K562 (cell line): ENCODE measurements at regions not wholly inside any gene's neighbourhood (a gene's known extent, or its start where the extent isn't known, plus 50 kb on each side); places are given as distances from the start of the nearest gene placed in this dataset.

ENCODE experiments used
- ELF2 ChIP-seq: fragments of 250-450 bp; sonication (Bioruptor Pico); IDR thresholded peaks from 2 replicates; pipeline ENCODE4 v1.5.0; 2021; ENCODE audit warnings: mild to moderate bottlenecking
- ETV1 ChIP-seq: fragments of 450-650 bp; conservative IDR thresholded peaks from 2 replicates; pipeline ENCODE4 v1.6.1; 2016; ENCODE audit warnings: missing genetic modification characterization, control low read depth, low read depth, missing compliant biosample characterization
- KDM5B ChIP-seq: fragments of 200-600 bp; sonication (generic); IDR thresholded peaks from 2 replicates; pipeline ENCODE4 v1.6.1; 2012; ENCODE audit warnings: low read depth, mild to moderate bottlenecking, moderate library complexity, low read length, control low read depth, inconsistent platforms; ENCODE audit not compliant: insufficient replicate concordance
- POLR2G ChIP-seq: fragments of 200-400 bp; formaldehyde crosslinking; IDR thresholded peaks from 2 replicates; pipeline ENCODE4 v1.6.1; 2017; ENCODE audit warnings: low read depth, mild to moderate bottlenecking, antibody characterized with exemption, low read length, moderate library complexity
- SNRNP70 ChIP-seq: fragments of 200-400 bp; formaldehyde crosslinking; optimal IDR thresholded peaks from 2 replicates; pipeline ENCODE3; 2017; ENCODE audit warnings: low read depth, low read length
- SUPT5H ChIP-seq: fragments of 450-650 bp; IDR thresholded peaks from 2 replicates; pipeline ENCODE4 v1.6.1; 2016
- TRIM28 ChIP-seq: fragments of 450-650 bp; IDR thresholded peaks from 2 replicates; pipeline ENCODE4 v1.6.1; 2017
- ZNF140 ChIP-seq: fragments of 250-450 bp; sonication (Bioruptor Pico); IDR thresholded peaks from 2 replicates; pipeline ENCODE4 v1.8.0; 2021; ENCODE audit warnings: moderate library complexity, mild to moderate bottlenecking, inconsistent platforms
- ZNF23 ChIP-seq: fragments of 250-450 bp; sonication (Bioruptor Pico); IDR thresholded peaks from 2 replicates; pipeline ENCODE4 v1.4.0; 2020; ENCODE audit warnings: mild to moderate bottlenecking
- ZNF263 ChIP-seq: sonication (generic); formaldehyde crosslinking; IDR thresholded peaks from 2 replicates; pipeline ENCODE4 v1.8.0; 2022; ENCODE audit warnings: mild to moderate bottlenecking, missing genetic modification reagents, borderline replicate concordance
- TF ChIP-seq, protein P1 (sequence below), 2 experiments: fragments of 450-650 bp; IDR thresholded peaks; 2 replicates each; pipeline ENCODE4 v1.6.1; 2018; ENCODE audit warnings: mild to moderate bottlenecking in 2 of 2, low read depth in 1 of 2; ENCODE audit not compliant: partially characterized antibody in 2 of 2
- TF ChIP-seq, protein P2 (sequence below): sonication (generic); formaldehyde crosslinking; IDR thresholded peaks from 2 replicates; pipeline ENCODE4 v1.8.0; 2022; ENCODE audit warnings: missing genetic modification reagents, mild to moderate bottlenecking, borderline replicate concordance
- TF ChIP-seq, protein P3 (sequence below): fragments of 250-450 bp; sonication (Bioruptor Pico); IDR thresholded peaks from 2 replicates; pipeline ENCODE4 v1.5.0; 2021; ENCODE audit warnings: mild to moderate bottlenecking, moderate library complexity
- TF ChIP-seq, protein P4 (sequence below): fragments of 250-450 bp; sonication (Bioruptor Pico); IDR thresholded peaks from 2 replicates; pipeline ENCODE4 v1.8.0; 2022; ENCODE audit warnings: inconsistent platforms

DNA sequence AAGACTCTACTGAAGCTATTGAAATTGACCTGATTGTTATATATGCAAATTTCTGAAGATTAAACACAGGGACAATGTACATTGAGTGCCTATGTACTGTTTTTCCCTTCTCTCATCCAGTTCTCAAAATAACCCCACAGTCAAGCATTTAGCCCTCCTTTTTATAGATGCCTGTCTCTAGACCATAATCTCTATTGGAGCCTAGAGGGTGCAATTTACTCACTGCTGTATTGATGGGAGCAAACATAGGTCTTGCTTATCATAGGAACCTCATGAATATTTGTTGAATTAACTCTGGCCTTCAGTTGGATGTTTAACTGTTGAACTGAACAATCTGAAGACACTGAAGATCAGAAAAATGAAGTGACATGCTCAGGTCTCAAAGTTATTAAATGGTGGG, 183.0 kb downstream of the RFC3 start (continued):
- TF ChIP-seq, protein P1, sequence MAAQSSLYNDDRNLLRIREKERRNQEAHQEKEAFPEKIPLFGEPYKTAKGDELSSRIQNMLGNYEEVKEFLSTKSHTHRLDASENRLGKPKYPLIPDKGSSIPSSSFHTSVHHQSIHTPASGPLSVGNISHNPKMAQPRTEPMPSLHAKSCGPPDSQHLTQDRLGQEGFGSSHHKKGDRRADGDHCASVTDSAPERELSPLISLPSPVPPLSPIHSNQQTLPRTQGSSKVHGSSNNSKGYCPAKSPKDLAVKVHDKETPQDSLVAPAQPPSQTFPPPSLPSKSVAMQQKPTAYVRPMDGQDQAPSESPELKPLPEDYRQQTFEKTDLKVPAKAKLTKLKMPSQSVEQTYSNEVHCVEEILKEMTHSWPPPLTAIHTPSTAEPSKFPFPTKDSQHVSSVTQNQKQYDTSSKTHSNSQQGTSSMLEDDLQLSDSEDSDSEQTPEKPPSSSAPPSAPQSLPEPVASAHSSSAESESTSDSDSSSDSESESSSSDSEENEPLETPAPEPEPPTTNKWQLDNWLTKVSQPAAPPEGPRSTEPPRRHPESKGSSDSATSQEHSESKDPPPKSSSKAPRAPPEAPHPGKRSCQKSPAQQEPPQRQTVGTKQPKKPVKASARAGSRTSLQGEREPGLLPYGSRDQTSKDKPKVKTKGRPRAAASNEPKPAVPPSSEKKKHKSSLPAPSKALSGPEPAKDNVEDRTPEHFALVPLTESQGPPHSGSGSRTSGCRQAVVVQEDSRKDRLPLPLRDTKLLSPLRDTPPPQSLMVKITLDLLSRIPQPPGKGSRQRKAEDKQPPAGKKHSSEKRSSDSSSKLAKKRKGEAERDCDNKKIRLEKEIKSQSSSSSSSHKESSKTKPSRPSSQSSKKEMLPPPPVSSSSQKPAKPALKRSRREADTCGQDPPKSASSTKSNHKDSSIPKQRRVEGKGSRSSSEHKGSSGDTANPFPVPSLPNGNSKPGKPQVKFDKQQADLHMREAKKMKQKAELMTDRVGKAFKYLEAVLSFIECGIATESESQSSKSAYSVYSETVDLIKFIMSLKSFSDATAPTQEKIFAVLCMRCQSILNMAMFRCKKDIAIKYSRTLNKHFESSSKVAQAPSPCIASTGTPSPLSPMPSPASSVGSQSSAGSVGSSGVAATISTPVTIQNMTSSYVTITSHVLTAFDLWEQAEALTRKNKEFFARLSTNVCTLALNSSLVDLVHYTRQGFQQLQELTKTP (IDR thresholded peaks at IDR 0.05; ENCODE audit: low read depth in 1 of 2, partially characterized antibody in 2 of 2) = no peak
- TF ChIP-seq ETV1 = no peak
- no peak for TF ChIP-seq ELF2 (CRISPR knock-in tag)
- no peak for TF ChIP-seq SNRNP70
- TF ChIP-seq, protein P2, sequence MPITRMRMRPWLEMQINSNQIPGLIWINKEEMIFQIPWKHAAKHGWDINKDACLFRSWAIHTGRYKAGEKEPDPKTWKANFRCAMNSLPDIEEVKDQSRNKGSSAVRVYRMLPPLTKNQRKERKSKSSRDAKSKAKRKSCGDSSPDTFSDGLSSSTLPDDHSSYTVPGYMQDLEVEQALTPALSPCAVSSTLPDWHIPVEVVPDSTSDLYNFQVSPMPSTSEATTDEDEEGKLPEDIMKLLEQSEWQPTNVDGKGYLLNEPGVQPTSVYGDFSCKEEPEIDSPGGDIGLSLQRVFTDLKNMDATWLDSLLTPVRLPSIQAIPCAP (CRISPR knock-in tag) = no peak
- no peak for TF ChIP-seq POLR2G
- no peak for TF ChIP-seq SUPT5H
- no peak for TF ChIP-seq ZNF23 (CRISPR knock-in tag)
- no peak for TF ChIP-seq TRIM28
- TF ChIP-seq ZNF140 (CRISPR knock-in tag) = no peak
- no peak for TF ChIP-seq ZNF263 (CRISPR knock-in tag)
- TF ChIP-seq, protein P3, sequence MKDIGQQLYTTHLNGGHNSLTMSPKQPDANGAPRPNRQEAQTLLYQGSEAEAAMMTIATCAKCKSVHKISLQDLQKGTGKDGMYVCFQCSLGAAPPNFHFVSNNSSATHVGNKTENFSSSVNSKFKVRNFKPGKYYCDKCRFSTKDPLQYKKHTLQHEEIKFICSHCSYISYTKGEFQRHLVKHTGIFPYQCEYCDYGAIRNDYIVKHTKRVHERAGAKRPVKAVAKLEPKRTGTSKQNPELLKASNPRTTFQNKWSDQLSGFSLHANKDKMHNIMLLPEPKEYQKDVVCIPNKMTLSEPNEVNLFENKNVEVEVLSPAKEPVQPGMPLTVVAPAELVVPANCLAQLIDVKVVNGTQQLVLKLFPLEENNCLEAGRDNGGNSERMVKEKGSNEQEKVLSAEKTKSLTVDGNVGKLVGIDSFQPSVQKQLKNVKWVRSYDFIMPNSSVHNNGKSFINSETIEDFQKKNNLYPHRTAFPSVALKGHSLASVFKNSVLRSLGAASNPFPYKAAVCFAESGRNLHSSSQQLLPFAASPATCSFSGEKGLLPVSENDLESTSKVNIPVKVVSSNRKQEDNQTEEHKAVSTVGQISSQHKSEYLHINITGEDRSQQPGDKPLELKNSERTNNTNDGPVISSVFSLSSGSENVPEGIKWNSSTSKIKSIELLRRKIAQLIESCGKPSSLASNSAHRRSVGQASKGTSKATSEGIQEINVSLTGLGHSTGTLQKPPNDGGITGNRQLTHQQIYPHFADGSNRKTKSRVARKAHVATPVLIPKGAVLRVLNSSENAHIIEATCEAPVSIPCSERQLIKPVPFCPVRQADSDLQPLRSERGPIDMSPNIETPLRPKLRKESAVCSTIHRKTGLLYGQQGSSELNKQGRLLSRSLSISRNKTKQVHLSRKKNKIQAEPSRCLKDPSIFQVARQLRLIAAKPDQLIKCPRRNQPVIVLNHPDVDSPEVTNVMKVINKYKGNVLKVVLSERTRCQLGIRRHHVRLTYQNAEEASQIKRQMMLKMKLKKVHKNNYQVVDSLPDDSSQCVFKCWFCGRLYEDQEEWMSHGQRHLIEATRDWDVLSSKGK (CRISPR knock-in tag) = no peak
- TF ChIP-seq KDM5B = no peak
- TF ChIP-seq, protein P4, sequence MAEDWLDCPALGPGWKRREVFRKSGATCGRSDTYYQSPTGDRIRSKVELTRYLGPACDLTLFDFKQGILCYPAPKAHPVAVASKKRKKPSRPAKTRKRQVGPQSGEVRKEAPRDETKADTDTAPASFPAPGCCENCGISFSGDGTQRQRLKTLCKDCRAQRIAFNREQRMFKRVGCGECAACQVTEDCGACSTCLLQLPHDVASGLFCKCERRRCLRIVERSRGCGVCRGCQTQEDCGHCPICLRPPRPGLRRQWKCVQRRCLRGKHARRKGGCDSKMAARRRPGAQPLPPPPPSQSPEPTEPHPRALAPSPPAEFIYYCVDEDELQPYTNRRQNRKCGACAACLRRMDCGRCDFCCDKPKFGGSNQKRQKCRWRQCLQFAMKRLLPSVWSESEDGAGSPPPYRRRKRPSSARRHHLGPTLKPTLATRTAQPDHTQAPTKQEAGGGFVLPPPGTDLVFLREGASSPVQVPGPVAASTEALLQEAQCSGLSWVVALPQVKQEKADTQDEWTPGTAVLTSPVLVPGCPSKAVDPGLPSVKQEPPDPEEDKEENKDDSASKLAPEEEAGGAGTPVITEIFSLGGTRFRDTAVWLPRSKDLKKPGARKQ = no peak
